K562 (cell line): ENCODE measurements at regions not wholly inside any gene's neighbourhood (a gene's known extent, or its start where the extent isn't known, plus 50 kb on each side); places are given as distances from the start of the nearest gene placed in this dataset.

Source experiments
- ATAC-seq: fragments of 200-7000 bp; cut with Tn5 transposase; 3 replicates; pipeline ENCODE4 v1.9.1; 2020; ENCODE audit warnings: moderate library complexity
- BruUV-seq: library from RNA; stranded (reverse); fragments of 400-500 nt; replicated peaks from 2 replicates; lab custom pipeline; 2021; lab: Mats Ljungman, UMichigan
- CTCF ChIA-PET: fragments of 300-600 bp; formaldehyde crosslinking; extraction: SDS; loops from one replicate; lab custom pipeline; 2021; ENCODE audit warnings: low intra/inter-chr PET ratio; lab: Yijun Ruan, JAX
- POLR2A ChIA-PET: fragments of 300-600, 350-650 bp; sonication (Branson Sonifier 250); formaldehyde crosslinking; extraction: SDS; loops from one replicate; lab custom pipeline; 2021; ENCODE audit warnings: antibody characterized with exemption, inconsistent platforms; lab: Yijun Ruan, JAX
- DNase-seq, 4 experiments: peaks; one replicate each; pipeline versions ENCODE4 v3.0.0 to v3.0.0-alpha.2; 2011 to 2018; ENCODE audit warnings: low spot score in 3 of 4, mixed read lengths in 3 of 4; ENCODE audit errors: extremely low read depth in 1 of 4
- FAIRE-seq: peaks from 2 replicates; lab custom pipeline; 2011; peaks lifted over from hg19 to GRCh38; lab: Jason Lieb, UNC
- H2AFZ ChIP-seq: 2 replicates; pipeline ENCODE4 v1.6.0; 2011; ENCODE audit warnings: low read depth, low read length, control low read depth, inconsistent platforms
- H3K27ac ChIP-seq: fragments of 200-600 bp; 3 replicates; pipeline ENCODE4 v1.8.0; 2011; ENCODE audit warnings: low read depth, mild to moderate bottlenecking, control low read depth, inconsistent platforms, low read length, moderate library complexity, mixed read lengths; ENCODE audit errors: extremely low read depth
- H3K27me3 ChIP-seq, 2 experiments: fragments of 300-600 bp in 1 of 2; 2 replicates in 1 of 2; 3 replicates in 1 of 2; pipeline versions ENCODE4 v1.6.0 to v1.8.0; 2011; ENCODE audit warnings: inconsistent platforms in 2 of 2, low read length in 2 of 2, mild to moderate bottlenecking in 1 of 2, mixed read lengths in 1 of 2, moderate library complexity in 1 of 2; ENCODE audit not compliant: control insufficient read depth in 2 of 2, insufficient read depth in 2 of 2
- H3K36me3 ChIP-seq: fragments of 300-600 bp; 3 replicates; pipeline ENCODE4 v1.8.0; 2011; ENCODE audit warnings: mild to moderate bottlenecking, low read length, inconsistent platforms; ENCODE audit not compliant: control insufficient read depth, insufficient read depth
- H3K4me1 ChIP-seq, 2 experiments: fragments of 200-600 bp in 1 of 2; replicated peaks in 1 of 2; 2 replicates in 1 of 2; 3 replicates in 1 of 2; pipeline versions ENCODE4 v1.5.1 to v1.8.0; 2011; ENCODE audit warnings: inconsistent platforms in 2 of 2, low read length in 2 of 2, mild to moderate bottlenecking in 1 of 2, mixed read lengths in 1 of 2, moderate library complexity in 1 of 2; ENCODE audit not compliant: control insufficient read depth in 2 of 2, insufficient read depth in 2 of 2
- H3K4me2 ChIP-seq: 2 replicates; pipeline ENCODE4 v1.6.1; 2011; ENCODE audit warnings: low read length, control low read depth, inconsistent platforms, mixed read lengths; ENCODE audit not compliant: insufficient read depth
- H3K4me3 ChIP-seq: fragments of 200-600 bp; sonication (generic), shearing (Covaris generic); 2 replicates; pipeline ENCODE4 v1.5.1; 2016; ENCODE audit warnings: control low read depth, inconsistent platforms
- H3K79me2 ChIP-seq: fragments of 200-600 bp; 3 replicates; pipeline ENCODE4 v1.8.0; 2011; ENCODE audit warnings: low read length, inconsistent platforms; ENCODE audit not compliant: control insufficient read depth, insufficient read depth
- H3K9ac ChIP-seq, 2 experiments: 2 replicates each; pipeline versions ENCODE4 v1.6.0 to v1.6.1; 2011; ENCODE audit warnings: low read depth in 2 of 2, low read length in 2 of 2, control low read depth in 1 of 2, inconsistent platforms in 1 of 2, mild to moderate bottlenecking in 1 of 2, mixed read lengths in 1 of 2; ENCODE audit not compliant: insufficient read depth in 1 of 2
- H3K9me1 ChIP-seq: one replicate; pipeline ENCODE4 v1.6.0; 2011; ENCODE audit warnings: inconsistent platforms, mild to moderate bottlenecking, low read length, moderate library complexity; ENCODE audit not compliant: control insufficient read depth, insufficient read depth
- H3K9me3 ChIP-seq: replicated peaks from 2 replicates; pipeline ENCODE4 v1.5.1; 2011; ENCODE audit warnings: low read depth, low read length, inconsistent platforms; ENCODE audit not compliant: control insufficient read depth, insufficient read depth
- H4K20me1 ChIP-seq: replicated peaks from 2 replicates; pipeline ENCODE4 v1.6.1; 2011; ENCODE audit warnings: low read length, inconsistent platforms, mixed read lengths; ENCODE audit not compliant: control insufficient read depth, insufficient read depth
- ZNF57 ChIP-seq: fragments of 450-650 bp; formaldehyde crosslinking; IDR thresholded peaks from 2 replicates; pipeline ENCODE4 v1.4.0; 2020; ENCODE audit warnings: mild to moderate bottlenecking, moderate library complexity
- WGBS: fragments of 100-300 bp; shearing (Covaris generic); methylation state at CpG from one replicate; pipeline ENCODE4 v1.1.6; 2016; ENCODE audit warnings: low coverage, mixed read lengths; ENCODE audit not compliant: insufficient coverage; ENCODE audit errors: missing lambda C conversion rate; 5-methylcytosine and 5-hydroxymethylcytosine counted together
- in situ Hi-C: fragments of 300-500 bp; cut with MboI; formaldehyde crosslinking; loops from 4 replicates; pipeline ENCODE4 v1.15.0; 2018; ENCODE audit warnings: inconsistent platforms, mixed read lengths
- intact Hi-C: fragments of 100-400 bp; cut with micrococcal nuclease; formaldehyde crosslinking; loops from 2 replicates; pipeline ENCODE4 v1.14.2; 2022
- TF ChIP-seq, protein P1 (sequence below), 3 experiments: fragments of 200-800 bp in 1 of 3; fragments of 250-450 bp in 1 of 3; fragments of 450-650 bp in 1 of 3; sonication (Bioruptor Pico) in 1 of 3; sonication (Bioruptor generic) in 1 of 3; formaldehyde crosslinking in 1 of 3; IDR thresholded peaks; 2 replicates each; pipeline versions ENCODE4 v1.6.1 to v1.8.0; 2016 to 2022; ENCODE audit warnings: mild to moderate bottlenecking in 2 of 3, missing genetic modification characterization in 2 of 3, missing compliant biosample characterization in 1 of 3, moderate library complexity in 1 of 3

DNA sequence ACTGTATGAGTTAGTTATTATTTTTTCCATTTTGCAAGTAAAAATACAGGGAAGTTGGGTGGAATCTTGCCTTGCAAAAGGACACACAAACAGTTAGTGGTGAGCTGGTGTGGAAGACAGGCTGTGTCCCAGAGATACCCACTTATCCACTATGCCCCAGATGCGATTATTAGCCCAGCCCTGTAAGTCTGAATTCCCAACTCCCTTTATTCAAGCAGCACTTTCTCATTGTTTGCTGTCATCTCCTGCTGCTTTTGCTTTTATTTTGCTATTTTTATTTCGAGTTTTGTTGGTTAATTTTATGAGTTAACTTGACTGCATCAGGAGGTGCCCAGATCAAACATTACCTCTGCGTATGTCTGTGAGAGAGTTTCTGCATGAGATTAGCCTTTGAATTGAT is 239.4 kb downstream of the DOK5 start:
- no peaks in the 10 kb centered on the region for H3K9me3 ChIP-seq
- ATAC-seq = no peak
- H3K36me3 ChIP-seq = no peaks in the 10 kb centered on the region
- H3K79me2 ChIP-seq = no peaks in the 10 kb centered on the region
- ChIA-PET CTCF (no interaction called here), POLR2A (no interaction called here)
- H3K4me2 ChIP-seq = no peak overlapping the region
- intact Hi-C loops (no loop called here), in situ Hi-C loops (no loop called here)
- H3K27ac ChIP-seq = no peak overlapping the region
- 0% methylated on average over 3 of the region's 3 CpGs for WGBS
- no peaks in the 10 kb centered on the region for H3K27me3 ChIP-seq
- BruUV-seq = no TSS peak
- H2AFZ ChIP-seq = no peak overlapping the region
- TF ChIP-seq, protein P1, sequence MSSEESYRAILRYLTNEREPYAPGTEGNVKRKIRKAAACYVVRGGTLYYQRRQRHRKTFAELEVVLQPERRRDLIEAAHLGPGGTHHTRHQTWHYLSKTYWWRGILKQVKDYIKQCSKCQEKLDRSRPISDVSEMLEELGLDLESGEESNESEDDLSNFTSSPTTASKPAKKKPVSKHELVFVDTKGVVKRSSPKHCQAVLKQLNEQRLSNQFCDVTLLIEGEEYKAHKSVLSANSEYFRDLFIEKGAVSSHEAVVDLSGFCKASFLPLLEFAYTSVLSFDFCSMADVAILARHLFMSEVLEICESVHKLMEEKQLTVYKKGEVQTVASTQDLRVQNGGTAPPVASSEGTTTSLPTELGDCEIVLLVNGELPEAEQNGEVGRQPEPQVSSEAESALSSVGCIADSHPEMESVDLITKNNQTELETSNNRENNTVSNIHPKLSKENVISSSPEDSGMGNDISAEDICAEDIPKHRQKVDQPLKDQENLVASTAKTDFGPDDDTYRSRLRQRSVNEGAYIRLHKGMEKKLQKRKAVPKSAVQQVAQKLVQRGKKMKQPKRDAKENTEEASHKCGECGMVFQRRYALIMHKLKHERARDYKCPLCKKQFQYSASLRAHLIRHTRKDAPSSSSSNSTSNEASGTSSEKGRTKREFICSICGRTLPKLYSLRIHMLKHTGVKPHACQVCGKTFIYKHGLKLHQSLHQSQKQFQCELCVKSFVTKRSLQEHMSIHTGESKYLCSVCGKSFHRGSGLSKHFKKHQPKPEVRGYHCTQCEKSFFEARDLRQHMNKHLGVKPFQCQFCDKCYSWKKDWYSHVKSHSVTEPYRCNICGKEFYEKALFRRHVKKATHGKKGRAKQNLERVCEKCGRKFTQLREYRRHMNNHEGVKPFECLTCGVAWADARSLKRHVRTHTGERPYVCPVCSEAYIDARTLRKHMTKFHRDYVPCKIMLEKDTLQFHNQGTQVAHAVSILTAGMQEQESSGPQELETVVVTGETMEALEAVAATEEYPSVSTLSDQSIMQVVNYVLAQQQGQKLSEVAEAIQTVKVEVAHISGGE (CRISPR knock-in tag; IDR thresholded peaks at IDR 0.05) = peak in 1 of 3 experiments; percentile 58; a peak in 2 of 6 replicates
- TF ChIP-seq ZNF57 (CRISPR knock-in tag) = no peak
- no peaks in the 10 kb centered on the region for H3K9me1 ChIP-seq
- H4K20me1 ChIP-seq = no peaks in the 10 kb centered on the region
- FAIRE-seq = no peak
- H3K4me3 ChIP-seq = no peak overlapping the region
- H3K4me1 ChIP-seq = no peaks in the 10 kb centered on the region
- H3K9ac ChIP-seq = no peak overlapping the region
- no peak for DNase-seq
